GM21367 (cell line): ENCODE measurements at regions not wholly inside any gene's neighbourhood (a gene's known extent, or its start where the extent isn't known, plus 50 kb on each side); places are given as distances from the start of the nearest gene placed in this dataset.
"Not testable (repeated sequence)": the region's sequence is repeated elsewhere in the genome, so short reads cannot be mapped to it uniquely, and the experiment has no call there.

ENCODE experiments used
- ATAC-seq: cut with Tn5 transposase; IDR thresholded peaks from one replicate; pipeline ENCODE4 v1.9.1; 2021; ENCODE audit not compliant: unreplicated experiment

GRCh38 chr17:77796176-77796860 lies 162.2 kb upstream of the TNRC6C start:
- no peak for ATAC-seq

DNA sequence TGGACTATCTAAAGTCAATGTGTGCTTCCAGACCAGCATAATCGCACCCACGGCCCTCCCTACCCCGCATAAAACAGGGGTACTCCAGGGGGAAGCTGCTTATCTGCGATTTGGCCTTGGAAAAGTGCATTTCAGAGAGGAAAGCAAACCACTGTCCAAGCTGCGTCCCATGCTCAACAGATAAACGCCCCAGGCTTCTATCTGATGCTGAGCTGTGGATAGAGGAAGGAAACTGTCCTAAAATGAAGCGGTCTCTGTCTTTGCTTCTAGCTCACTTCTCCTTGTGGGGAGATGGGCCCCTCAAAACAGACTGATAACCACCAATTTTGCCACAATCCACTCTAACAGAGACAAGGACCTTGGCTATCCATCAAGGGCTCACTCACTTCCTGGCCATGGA lies 160.5 kb upstream of the TNRC6C start:
- no peak for ATAC-seq

DNA sequence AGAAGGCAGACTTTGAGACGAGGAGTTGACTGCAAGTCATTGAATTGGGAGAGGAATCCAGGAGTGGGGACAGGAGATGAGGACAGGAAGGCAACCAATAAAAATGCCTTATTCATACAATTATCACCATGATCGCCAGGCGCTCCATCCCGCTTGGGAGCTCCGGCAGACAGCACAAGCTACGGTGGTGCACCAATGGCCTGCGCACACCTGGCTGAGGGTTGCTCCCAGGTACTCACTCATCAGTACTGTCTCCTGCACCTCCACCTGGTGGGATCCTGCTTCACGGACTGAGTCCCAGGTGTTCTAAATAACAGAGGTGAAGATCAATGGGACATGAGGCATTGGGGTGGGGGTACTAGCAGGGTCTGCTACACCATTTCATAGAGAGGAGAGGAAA lies 160.0 kb upstream of the TNRC6C start:
- no peak for ATAC-seq

DNA sequence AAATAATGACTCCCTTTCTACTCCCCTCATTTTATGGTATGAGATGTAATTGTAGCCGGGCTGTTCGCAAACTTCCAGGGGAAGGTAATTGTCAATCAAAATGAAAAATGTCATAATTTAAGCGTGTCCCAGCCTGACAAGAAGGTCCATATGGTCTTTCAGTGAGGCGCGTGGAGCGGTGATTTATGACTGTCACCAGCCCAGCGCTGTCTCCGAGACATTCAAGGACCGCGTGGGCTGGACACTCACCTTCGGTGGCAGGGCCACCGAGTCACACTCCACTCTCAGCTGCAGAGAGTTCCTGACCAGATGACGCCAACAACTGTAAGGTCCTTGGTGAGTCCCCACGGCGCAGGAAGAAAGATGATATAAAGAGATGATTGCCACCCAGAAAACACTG lies 157.7 kb upstream of the TNRC6C start:
- no peak for ATAC-seq

- no peak for ATAC-seq
Observed at GRCh38 chr17:77801545-77802332, 156.8 kb upstream of the TNRC6C start.

DNA sequence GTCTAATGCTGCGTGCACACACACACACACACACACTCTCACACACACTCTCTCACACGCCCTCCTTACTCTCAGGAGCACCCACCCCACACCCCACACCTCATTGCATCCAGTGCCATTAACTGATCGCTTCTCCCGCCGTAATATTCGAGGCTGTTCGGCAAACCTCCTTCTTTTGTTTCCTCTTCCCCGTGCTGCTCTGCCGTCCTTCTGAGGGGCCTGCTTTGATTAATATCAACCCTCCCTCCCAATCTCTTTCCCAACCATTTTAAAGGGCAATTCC lies 156.2 kb upstream of the TNRC6C start:
- ATAC-seq = no peak

GRCh38 chr17:77802811-77803220 lies 155.7 kb upstream of the TNRC6C start:
- ATAC-seq = no peak

- no peak for ATAC-seq
Observed at GRCh38 chr17:77803726-77804125, 154.8 kb upstream of the TNRC6C start.

DNA sequence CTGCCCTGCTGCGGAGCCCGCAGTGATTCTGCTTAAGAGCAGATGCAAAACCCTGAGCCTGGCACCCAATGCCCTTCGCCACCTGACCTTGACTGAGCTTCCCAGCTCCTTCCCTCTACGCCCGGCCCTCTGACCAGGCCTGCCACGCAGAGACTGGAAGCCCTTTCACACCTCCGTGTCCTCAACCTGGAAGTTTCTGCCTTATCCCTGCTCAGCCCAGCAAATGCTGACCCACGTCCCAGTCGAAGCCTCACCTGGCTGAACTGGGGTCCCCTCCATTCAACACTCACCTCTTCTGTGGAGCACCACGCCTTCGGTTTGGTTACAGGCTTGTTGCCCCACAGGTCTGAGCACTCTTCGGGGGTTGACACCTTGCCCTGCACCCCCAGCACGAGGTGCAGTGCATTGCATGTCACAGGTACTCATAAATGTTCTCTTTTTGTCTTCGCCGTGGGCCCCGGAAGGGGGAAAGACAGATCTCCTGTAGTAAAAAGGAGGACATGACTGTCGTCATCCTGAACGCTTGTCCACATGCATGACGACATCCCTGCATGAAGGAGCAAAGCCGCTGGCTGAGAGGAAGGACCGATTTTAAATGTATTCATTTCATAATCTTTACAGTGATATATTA lies 153.6 kb upstream of the TNRC6C start:
- no peak for ATAC-seq

- ATAC-seq = not testable (repeated sequence)
Observed at GRCh38 chr17:77805970-77806369, 152.5 kb upstream of the TNRC6C start.

DNA sequence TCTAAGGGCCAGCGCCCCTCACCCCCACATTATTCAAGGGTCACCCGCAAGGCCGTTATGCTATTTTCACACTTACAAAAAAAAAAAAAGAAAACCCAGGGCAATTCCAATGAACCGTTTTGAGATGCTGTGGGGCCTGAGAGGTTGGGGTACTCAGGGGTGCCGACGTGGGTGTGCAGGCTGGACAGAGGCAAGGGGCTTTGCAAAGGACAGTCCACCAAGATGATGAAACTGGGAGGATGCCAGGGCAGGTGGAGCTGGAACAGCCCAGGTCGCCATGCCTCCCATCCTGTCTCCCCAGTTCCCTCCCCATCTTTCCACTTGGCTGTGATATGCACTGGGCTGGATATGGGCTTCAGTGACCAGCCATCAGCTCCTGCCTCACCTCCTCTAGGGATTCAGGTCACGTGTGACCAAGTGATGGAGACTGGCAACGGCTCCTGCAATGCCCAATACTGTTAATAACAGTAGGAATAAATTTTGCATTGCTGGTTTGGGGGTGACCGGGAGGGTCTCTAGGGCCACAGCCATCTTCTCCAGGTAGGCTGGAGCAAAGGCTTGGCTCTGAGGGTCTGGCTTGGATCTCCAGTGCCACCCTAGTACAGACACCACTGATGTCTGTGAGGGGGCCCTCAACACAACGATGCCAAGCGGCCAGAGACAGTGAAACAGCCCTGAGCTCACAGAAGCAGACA lies 151.3 kb upstream of the TNRC6C start:
- no peak for ATAC-seq

DNA sequence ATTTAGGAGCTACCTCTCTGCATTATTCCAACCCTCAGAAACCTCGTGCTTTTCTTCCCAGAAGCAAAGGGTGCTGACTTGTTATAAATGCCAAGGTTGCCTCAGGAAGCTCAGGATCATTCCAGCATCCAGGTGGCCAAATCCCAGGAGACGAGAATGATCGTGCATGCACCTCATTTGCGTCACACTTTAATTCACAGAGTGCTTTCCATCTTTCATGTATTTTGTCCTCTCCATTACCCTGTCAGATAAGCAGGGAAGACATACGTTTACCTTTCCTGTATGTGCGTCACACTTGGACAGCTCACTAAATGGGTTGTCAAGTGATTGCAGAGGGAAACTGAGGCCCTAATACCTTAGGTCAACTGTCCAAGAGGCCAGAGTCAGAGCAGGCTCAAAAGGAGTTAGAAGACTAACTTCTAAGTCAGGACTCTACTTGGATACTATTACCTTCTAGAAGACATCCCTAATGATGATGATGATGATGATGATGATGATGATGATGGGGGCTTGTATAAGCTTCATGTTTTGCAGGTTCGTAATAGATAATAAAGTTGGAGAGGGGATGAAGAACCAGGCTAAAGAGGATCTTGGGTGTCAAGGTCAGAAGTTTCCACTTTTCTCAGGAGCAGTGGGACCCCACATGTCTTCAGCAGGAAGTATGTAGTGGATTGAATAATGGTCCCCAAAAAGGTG lies 150.6 kb upstream of the TNRC6C start:
- ATAC-seq = no peak

DNA sequence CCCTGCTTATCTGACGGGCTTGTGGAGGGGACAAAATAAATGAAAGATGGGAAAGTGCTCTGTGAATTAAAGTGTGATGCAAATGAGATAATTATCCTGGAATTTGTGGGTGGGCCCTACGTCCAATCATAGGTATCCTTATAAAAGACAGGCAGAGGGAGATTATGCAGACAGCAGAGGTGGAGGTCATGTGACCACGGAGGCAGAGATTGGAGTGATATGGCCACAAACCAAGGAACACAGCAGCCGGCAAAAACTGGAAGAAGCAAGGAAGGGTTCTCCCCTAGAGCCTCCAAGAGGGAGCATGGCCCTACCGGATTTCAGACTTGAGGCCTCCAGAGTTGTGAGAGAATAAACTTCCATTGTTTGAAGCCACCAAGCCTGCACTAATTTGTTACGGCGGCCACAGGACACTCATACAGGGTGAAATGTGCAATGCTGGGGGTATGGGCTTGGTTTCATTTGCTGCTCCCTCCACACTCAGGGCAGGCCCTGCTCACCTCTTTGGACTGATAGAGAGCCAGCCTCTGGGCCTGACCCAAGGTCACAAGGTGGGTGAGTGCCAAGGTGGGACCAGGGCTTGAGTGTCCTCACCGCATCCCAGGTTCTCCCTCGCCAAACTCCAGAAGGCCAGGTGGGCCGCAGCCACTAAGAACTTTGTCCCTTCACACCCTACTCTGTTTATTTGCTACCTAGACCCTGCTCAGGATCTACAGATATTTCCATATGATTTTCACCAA lies 149.6 kb upstream of the TNRC6C start:
- ATAC-seq = no peak

DNA sequence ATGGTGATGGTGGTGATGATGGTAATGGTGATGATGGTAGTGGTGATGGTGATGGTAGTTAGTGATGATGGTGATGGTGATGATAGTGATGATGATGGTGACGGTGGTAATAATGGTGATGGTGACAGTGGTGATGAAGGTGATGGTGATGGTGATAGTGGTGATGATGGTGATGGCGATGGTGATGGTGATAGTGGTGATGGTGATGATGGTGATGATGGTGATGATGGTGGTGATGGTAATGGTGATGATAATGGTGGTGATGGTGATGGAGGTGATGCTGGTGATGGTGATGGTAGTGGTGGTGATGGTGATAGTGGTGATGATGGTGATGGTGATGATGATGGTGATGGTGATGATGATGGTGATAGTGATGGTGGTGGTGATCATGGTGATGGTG lies 148.7 kb upstream of the TNRC6C start:
- ATAC-seq = no peak

- ATAC-seq = no peak
Observed at GRCh38 chr17:77810536-77810935, 148.0 kb upstream of the TNRC6C start.

DNA sequence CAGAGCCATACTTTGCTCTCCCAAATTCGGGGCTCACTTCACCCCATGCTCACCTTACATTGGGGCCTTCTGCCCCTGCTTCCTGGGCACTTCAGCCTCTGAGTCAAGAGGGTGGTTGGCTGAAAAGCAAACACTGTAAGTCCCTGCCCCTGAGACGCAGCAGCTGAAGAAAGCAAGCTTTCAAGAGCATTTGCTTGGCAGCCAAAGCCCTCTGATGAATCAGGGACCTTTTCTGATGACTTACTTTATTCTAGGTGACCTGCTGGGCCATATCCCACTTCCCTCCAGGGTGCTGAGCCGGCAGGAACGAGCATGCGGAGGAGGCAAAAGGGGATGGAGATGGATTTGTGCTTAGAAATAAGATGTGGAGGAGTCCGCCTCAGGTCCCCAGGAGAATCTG lies 147.0 kb upstream of the TNRC6C start:
- no peak for ATAC-seq

DNA sequence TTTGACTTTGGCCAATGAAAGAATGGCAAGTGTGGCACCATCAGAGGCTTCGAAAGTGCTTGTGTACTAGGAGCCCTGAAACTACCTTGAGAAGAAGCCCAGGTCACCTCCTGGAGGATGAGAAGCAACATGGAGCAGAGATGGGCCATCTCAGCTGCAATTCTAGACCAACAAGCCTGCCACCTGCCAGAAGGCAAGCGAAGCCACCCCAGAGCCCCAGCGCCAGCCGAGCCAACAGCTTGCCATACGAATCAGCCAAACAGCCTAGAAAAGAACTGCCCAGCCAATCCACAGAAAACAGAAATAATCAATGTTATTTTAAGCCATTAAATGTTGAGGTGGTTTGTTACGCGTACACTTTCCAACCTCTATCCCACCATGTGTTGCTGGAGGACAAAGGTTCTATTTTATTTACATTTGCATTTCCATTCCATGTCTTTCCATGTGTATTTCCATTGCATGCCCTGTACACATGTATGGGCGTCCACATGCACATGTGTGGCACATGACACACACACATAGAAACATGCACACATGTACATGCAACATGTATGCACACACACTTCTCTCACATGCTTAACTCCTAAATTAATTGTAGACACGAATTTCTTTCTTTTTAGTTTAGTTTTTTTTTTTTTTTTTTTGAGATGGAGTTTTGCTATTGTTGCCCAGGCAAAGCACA lies 144.3 kb upstream of the TNRC6C start:
- ATAC-seq = no peak

DNA sequence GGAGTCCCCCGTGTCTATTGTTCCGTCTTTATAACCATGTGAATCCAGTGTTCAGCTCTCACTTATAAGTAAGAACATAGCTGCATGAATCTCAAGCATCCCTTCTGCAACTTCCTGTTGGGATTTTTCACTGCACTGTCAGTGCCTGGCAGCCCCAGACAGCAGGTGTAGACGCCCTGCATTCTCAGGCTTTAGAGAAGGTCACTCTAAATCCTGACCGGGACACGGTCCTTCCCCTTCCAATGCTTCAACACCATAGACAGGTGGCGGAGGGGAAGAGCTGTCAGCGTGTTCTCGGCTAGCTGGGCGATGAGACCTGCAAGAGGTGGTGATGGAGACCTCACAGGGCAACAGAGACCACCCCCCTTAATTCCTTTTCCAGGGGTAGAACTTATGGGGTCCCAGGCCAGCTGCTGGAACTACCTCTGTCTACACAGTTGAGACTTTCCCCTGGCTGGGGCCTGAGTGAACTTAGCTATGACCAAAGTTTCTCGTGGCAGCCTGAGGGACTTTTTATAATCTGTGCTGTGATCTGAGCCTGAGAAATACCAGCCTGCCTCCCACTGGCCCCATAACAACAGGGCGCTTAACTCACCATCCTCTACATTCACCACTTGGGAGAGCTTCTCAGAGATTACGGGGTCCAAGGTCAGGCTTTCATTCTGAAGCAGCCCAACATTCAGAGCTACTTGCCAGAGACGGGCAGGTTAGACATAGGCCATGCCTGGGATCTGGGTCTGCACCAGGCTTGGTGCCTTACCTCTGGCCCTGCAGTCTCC lies 143.2 kb upstream of the TNRC6C start:
- ATAC-seq = no peak

- no peak for ATAC-seq
Observed at GRCh38 chr17:77817953-77818352, 140.6 kb upstream of the TNRC6C start.
